Breast epithelium (tissue), 3 donors: ENCODE measurements at regions not wholly inside any gene's neighbourhood (a gene's known extent, or its start where the extent isn't known, plus 50 kb on each side); places are given as distances from the start of the nearest gene placed in this dataset.

ENCODE experiments used
- CTCF ChIP-seq, 3 donors: fragments of 450-650 bp; IDR thresholded peaks; one replicate each; pipeline ENCODE4 v1.5.1; 2016 to 2017; ENCODE audit warnings: antibody characterized with exemption in 3 of 3, mild to moderate bottlenecking in 3 of 3, moderate library complexity in 3 of 3
- POLR2A ChIP-seq: fragments of 450-650 bp; IDR thresholded peaks from one replicate; pipeline ENCODE4 v1.6.1; 2016; ENCODE audit warnings: antibody characterized with exemption, mild to moderate bottlenecking, moderate library complexity
- POLR2AphosphoS5 ChIP-seq, 3 donors: sonication (generic); formaldehyde crosslinking; IDR thresholded peaks; one replicate each; pipeline ENCODE4 v1.6.1; 2017; ENCODE audit warnings: antibody characterized with exemption in 3 of 3

GRCh38 chr1:58214674-58215073 is 331.9 kb downstream of the OMA1 start:
- TF ChIP-seq CTCF (IDR thresholded peaks at IDR 0.05) (no peak), POLR2A (no peak), POLR2AphosphoS5 (IDR thresholded peaks at IDR 0.05) (no peak)
